Renal pelvis (tissue), 1 donor: ENCODE measurements at regions not wholly inside any gene's neighbourhood (a gene's known extent, or its start where the extent isn't known, plus 50 kb on each side); places are given as distances from the start of the nearest gene placed in this dataset.

Experiments used
- DNase-seq: peaks from one replicate; pipeline ENCODE4 v3.0.0-alpha.2; 2013

GRCh38 chr5:67694810-67695191 lies 498.2 kb upstream of the CD180 start:
- DNase-seq: no peak

GRCh38 chr5:67693956-67694809 lies 497.6 kb upstream of the CD180 start:
- peak; percentile 20 for DNase-seq

DNA sequence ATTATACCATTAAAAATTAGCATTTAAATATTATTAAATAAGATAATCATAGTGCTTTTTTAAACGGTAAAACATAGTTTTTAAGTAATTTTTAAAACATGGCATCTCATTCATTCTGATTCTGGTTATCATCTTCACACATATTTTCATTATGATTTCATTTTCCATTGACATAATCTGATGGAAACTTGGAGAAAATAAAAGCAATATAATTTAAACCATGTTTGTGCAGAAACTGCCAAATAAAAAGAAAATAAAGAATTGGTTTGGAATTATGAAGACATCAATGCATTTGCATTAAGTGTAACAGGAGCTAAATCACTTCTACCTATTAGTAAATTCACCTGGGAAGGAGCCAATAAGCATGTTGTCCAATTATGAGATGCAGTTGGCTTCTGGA lies 490.1 kb upstream of the CD180 start:
- DNase-seq: no peak

GRCh38 chr5:67681703-67682102 lies 485.1 kb upstream of the CD180 start:
- DNase-seq: no peak

- no peak for DNase-seq
Measured at GRCh38 chr5:67680099-67680498, 483.5 kb upstream of the CD180 start.

DNA sequence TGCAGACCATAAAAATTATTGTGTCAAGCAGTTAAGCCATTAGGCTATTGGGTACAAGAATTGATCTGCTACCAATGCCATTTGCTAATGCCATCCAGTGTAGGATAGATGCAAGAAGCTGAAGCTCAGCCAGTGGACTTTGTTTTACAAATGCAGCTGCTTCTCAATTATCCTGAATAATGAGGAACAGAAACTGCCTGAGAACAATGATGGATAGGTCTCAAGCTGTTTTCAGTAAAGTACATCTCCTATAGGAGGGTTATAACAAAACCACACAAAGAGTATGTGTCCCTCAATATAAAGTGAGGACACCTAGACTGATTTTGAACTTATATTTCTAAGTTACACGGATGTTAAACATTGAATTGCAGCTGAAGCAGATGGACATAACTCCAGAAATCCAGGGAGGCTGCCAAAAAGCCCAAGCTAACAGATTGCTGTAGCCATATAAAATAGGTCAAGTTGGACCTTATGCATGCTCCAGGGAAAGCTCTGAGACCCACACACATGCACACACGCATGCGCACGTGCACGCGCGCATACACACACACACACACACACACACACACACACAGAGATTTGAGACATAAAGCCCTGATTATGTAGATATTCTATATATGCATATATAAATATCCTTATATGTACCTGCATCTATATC lies 482.7 kb upstream of the CD180 start:
- DNase-seq: no peak

DNA sequence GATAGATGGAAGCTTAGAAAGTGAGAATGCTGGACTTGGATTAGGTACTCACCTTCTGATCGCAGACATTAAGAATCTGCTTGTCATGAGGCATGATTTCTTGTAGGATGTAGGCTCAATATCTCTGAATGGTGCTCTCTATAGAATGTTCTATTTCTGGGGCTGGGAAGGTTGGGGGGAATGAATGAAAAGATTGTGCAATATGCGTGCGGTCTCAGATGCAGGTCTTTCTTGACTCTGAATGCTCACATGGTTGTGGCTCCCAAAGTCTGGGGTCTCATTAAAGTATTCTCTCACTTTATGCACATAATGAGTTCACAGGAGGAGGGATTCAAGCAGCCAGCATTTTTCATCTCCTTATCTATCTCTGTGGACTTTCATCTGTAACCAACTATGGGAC lies 482.0 kb upstream of the CD180 start:
- no peak for DNase-seq

- DNase-seq: peak; percentile 59
Measured at GRCh38 chr5:67677422-67677970, 480.9 kb upstream of the CD180 start.

GRCh38 chr5:67676863-67677262 lies 480.3 kb upstream of the CD180 start:
- no peak for DNase-seq

DNA sequence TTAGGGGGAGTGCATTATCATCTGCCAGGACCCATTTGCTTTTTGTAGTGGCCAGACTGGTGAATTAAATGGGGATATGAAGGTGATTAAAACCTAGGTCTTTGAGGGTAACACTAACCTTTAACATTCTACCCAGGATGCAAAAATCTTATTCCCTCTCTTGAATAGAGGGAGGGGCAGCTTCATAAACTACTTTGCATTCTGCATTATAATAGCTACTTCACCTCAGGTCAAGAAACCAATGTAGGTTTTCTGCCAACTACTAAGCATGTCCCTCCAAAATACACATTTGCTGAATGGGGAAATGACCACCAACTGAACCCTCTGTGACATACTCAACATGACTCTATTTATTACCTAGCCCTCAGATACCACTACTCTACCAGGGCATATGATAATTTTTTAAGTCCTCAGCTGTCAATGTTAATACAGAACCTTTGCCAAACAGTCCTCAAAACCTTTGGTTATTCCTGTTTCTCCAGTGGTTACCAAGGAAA lies 477.6 kb upstream of the CD180 start:
- DNase-seq: no peak

DNA sequence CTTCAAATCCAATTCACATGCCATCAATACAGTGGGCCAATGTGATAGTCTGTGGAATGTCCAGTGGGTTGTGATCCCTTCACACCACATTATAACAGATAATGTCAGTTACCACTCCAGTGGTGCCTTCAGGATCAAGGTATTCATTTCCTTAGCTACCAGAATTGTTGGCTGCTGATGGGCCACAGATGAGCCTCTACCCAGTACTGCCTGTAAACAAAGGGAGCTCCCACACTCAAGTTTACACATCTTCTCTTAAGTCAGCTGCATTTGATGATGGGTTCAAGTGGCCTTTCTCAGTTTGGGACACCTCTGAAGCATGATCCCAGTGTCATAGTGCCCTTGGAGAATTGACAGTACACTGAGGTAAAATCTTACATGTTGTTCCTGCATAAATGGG lies 477.0 kb upstream of the CD180 start:
- DNase-seq: no peak

DNA sequence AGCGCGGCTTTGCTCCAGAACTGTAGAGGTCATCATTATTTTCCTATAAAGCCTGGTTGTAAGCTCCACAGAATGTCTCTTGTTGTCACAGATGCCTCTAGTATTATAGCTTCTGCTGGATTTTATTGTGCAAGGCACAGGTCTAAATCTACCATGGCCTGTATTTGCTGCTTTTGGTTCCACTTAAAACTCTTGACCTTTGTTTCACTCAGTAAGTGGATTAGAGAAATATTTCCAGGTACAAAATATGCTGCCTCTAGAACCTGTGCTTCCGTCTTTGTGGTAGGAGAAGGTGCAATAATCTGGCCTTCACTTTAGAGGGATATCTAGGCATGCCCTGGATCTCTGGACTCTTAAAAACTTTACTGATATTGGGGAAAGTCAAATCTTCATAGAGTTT lies 476.6 kb upstream of the CD180 start:
- DNase-seq: no peak

GRCh38 chr5:67672636-67673035 lies 476.0 kb upstream of the CD180 start:
- DNase-seq: no peak

DNA sequence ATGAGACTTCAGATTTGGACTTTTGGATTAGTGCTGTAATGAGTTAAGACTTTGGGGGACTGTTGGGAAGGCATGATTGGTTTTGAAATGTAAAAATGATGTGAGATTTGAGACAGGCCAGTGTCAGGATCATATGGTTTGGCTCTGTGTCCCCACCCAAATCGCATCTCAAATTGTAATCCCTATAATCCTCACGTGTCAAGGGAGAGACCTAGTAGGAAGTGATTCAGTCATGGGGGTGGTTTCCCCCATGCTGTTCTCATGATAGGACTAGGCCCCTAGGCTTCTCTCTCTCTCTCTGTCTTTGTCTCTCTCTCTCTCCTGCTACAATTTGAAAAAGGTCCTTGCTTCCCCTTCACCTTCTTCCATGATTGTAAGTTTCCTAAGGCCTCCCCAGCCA lies 473.3 kb upstream of the CD180 start:
- no peak for DNase-seq

DNA sequence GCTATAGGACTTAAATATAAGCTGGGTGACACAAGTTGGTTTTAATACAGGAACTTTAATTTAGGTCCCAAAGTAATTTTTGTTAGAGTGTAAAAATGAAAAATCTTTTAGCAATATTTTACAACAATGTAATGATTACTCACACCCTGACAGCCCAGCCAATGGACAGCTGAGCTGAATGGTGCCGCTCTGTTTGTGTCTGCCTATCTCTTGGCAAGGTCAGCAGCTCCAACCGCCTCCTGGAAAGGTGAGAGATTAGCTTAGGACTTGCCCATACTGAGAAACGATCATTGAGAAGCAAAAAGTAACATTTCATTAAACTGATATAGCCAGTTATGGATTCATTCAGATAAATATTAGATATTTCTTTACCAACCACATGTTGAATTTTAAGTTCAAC lies 463.6 kb upstream of the CD180 start:
- DNase-seq: no peak

GRCh38 chr5:67659288-67659687 lies 462.7 kb upstream of the CD180 start:
- DNase-seq: no peak

DNA sequence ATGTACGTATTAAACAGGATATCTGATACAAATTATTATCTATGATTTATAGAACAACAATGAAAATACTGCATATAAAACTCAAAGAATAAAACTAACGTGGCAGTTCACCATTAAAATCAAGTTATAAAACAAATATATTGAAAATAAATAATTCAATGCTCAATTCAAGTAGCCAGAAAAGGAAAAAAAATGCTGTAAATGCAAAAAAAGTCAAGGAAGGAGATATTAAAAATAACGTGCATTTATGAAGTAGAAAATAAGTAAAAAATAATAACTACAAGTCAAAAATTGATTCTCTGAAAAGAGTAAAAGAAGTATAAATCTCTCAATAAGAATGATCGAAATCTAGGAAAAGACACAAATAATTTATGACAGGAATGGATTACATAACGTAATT lies 460.5 kb upstream of the CD180 start:
- no peak for DNase-seq

DNA sequence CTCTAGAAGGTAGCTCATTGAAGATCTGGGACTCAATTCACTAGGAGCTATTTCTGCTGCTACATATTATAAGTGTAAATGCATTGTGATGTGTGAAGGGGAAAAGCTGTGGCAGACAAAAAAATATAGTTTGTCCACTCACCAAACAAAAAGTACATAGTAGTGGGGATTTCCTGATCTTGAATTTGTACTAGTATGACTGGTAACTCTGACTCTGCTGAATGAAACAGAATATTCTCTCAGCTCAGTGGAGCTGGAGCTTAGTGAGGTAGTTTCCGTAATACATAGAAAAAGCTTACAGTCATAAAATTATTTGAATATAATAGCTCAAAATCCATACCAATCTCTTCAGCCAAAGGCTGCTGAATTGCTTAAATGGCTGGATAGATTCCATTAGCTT lies 455.6 kb upstream of the CD180 start:
- DNase-seq: no peak

DNA sequence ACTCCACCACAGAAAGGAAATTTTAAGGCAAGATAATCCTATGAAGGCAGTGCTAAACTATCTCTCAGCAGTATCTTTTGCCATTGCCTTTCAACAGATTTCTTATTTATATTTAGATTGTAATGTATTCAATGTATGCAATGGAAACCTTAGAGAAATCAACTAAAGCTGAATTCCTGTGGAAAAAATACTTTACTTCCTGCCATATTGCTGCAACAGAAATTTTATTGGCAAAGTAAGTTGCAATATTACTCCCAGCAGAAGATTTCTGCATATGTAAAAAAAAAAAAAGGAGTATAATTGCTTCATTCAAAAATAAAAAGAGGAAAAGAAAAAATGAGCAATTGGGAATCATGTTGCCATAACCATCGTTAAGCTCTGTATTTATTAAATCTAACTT lies 454.6 kb upstream of the CD180 start:
- DNase-seq: no peak

GRCh38 chr5:67648201-67648671 lies 451.6 kb upstream of the CD180 start:
- DNase-seq: peak; percentile 61

GRCh38 chr5:67647772-67648171 lies 451.2 kb upstream of the CD180 start:
- no peak for DNase-seq

- no peak for DNase-seq
Measured at GRCh38 chr5:67644221-67644920, 447.8 kb upstream of the CD180 start.
